ENCODE measurements at regions not wholly inside any gene's neighbourhood (a gene's known extent, or its start where the extent isn't known, plus 50 kb on each side); places are given as distances from the start of the nearest gene placed in this dataset.

GRCh38 chr17:69732272-69732918 lies 317.9 kb downstream of the MAP2K6 start:
- no peak for TF ChIP-seq POLR2AphosphoS5 (IDR thresholded peaks at IDR 0.05; ENCODE audit: borderline replicate concordance, low read depth, low read length)
- no peak for TF ChIP-seq EZH2 (IDR thresholded peaks at IDR 0.05)
